ENCODE measurements at regions not wholly inside any gene's neighbourhood (a gene's known extent, or its start where the extent isn't known, plus 50 kb on each side); places are given as distances from the start of the nearest gene placed in this dataset.

GRCh38 chr12:14257303-14257733 is 108.2 kb upstream of the ATF7IP start:
- no peak for DNase-seq

GRCh38 chr12:14257734-14258574 is 107.5 kb upstream of the ATF7IP start:
- DNase-seq: peak; percentile 97

DNA sequence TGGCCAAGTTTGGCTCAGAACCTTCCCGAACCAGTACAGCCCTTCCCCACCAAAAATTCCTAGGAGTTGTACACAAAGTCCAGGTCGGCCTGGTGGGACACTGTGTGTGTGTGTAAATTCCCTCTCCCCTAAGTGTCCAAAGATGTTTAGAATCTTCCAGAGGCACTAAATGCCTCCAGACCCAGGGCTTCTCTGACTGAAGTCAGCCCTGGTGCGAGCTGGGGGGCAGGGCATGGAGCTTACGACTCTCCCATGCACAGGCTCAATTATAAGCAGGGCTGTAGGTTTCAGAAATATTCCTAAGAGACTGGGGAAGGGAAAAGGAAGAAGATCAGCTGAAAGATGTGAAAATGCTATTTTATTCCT is 106.9 kb upstream of the ATF7IP start:
- no peak for DNase-seq

GRCh38 chr12:14259481-14260010 is 105.9 kb upstream of the ATF7IP start:
- DNase-seq: no peak

GRCh38 chr12:14260011-14260993 is 105.2 kb upstream of the ATF7IP start:
- DNase-seq: peak; percentile 92

GRCh38 chr12:14261096-14261495 is 104.4 kb upstream of the ATF7IP start:
- DNase-seq: no peak

GRCh38 chr12:14261861-14262260 is 103.6 kb upstream of the ATF7IP start:
- DNase-seq: no peak

DNA sequence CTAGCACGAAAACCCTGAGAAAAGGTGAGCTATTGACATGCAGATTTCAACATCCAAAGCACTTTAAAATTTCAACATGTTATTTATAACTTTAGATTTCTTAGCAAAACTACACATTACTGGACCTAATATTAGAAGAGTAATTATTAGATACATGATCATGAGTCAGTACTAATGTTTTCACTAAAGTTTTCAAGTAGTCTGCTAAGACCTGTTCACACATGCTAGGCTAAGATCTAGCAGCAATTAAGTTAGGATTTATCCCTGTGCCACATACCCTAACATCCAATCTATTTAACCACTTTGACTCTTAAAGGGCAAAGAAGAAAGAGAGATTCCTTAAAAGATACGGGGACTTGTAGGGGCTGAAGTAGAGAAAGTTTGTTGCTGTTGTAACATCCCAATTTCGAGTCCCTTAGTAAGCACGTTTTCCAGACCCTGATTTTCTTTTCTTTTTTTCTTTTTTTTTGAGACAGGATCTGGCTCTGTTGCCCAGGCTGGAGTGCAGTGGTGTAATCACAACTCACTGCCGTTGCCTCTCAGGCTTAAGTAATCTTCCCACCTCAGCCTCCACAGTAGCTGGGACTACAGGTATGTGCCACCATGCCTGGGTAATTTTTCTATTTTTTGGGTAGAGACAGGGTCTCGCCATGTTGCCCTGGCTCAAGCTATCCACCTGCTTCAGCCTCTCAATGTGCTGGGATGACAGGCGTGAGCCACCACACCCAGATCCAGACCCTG is 102.5 kb upstream of the ATF7IP start:
- no peak for DNase-seq

DNA sequence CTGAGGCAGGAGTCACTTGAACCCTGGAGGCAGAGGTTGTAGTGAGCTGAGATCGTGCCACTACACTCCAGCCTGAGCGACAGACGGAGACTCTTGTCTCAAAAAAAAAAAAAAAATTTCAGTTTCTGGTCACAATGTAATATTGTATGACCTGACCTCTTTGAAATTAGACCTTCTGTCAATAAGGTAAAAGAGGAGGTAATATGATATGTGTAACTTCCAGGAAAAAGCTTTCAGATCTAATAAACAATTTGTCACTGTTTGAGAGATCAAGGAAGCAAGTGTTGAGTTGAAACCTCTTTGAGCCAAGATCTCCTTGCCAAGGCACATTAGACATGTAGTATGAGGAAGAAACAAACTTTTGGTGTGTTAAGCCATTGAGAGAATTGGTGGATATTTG is 101.7 kb upstream of the ATF7IP start:
- DNase-seq: no peak

DNA sequence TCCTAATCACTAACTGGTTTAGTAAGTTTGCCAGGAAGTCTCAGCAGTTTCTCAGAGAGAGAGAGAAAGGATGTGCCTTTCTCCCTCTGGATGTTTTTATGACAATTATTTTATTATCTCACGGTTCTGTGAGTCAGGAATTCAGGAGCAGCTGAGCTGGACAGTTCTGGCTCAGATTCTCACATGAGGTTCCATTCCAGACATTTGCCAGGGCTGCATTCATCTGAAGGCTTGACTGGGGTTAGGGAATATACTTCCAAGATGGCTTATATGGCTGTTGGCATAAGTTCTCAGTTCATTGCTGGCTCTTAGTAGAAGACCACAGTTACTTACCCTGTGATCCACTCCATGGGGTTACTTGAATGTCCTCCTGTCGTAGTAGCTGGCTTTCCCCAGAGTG is 101.2 kb upstream of the ATF7IP start:
- no peak for DNase-seq

GRCh38 chr12:14264778-14265177 is 100.7 kb upstream of the ATF7IP start:
- DNase-seq: no peak

- DNase-seq: no peak
Observed at GRCh38 chr12:14268120-14268515, 97.4 kb upstream of the ATF7IP start.

DNA sequence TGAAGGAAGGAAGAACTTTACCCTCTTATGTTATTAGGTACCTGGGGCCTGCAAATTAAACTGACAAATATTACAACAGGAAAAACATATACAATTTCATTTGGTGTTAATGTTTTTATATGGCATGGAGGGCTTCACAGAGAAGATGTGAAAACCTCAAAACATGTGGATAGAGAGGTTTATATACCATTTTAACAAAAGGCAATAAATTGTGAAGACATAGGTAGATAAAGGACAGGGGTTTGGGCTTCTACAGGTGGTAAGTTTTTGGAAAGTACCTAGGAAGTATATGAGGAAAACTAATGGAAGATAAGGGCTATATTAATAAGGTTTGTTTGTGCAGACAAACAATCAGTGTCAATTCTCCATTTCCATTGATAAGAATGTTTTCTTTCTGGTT is 95.1 kb upstream of the ATF7IP start:
- no peak for DNase-seq

DNA sequence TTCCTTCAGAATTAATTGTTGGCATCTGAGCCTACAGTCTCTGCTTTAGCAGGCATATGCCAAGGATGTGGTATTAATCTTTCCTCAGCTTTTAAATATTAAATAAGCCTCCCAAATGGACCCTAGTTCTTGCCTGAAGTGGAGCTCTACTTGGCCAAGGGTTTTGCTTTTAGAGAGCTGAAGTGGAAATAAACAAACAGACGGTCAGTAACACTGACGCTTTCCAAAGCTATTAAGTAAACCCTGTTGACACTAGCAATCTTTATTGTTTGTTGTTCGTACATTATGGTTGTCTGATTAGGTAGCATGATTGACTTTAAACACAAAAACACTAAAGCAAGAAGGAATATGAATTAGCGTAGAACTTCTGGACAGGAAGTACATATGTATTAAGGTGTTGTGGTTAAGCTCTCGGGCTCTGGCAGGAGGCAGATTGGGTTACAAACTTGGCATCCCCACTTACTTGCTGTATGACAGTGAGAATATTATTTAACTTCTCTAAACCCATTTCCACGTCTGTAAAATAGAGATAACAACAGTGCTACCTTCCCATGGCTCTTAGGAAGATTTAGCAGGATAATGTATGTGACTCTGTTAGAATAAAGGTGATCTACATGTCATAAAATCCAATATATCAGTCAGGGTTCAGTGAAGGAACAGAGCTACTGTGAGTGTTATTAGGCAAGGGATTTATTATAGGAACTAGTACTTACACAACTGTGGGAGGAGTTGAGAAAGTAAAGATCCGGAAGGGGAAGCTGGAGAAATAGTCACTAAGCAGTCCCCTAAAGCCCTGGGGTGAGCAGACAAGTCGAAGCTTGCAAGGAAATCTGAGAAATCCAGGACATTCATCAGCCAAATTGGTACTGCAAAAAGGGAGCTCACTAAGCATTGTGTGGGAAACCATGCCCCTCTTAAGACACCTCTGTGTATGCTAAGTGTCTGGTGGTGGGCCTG is 92.2 kb upstream of the ATF7IP start:
- DNase-seq: no peak

DNA sequence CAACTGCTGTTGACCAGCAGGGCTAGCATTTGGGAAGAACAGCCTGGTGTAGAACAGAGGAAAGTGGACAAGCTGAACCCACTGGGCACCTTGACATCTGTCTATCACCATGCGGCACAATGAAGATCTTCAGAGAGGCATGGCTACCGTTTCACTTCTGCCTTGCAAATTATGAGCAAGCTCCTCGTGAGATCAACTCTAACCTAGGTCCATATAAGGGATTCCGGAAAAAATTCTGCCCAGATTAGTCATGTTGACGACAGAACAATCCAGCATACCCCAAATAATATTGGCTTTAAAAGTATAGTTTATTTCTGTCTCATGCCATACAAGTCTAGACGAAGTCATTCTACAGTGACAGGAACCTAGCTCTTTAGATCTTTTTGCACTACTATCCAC is 91.6 kb upstream of the ATF7IP start:
- no peak for DNase-seq

DNA sequence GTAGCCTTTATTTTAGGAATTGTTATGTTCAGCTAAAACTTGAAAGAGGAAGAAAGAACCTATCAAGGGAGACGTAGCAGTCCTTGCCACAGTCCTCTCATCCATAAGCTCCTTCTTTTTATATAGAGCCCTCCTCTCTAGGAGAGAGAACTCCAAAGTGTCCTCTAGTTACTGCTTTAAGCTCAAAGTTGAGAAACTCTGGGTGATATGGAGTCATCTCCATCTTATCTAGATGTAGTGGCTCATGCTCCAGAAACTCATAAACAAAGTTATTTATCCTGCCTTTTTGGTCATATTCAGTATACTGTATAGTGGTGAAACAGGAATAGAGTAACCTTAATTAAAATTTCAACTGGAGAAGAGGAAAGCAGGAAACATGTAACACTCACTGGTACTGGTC is 90.4 kb upstream of the ATF7IP start:
- no peak for DNase-seq

- no peak for DNase-seq
Observed at GRCh38 chr12:14275886-14276285, 89.6 kb upstream of the ATF7IP start.

GRCh38 chr12:14278294-14278953 is 87.1 kb upstream of the ATF7IP start:
- DNase-seq: no peak

- no peak for DNase-seq
Observed at GRCh38 chr12:14279845-14280244, 85.6 kb upstream of the ATF7IP start.

DNA sequence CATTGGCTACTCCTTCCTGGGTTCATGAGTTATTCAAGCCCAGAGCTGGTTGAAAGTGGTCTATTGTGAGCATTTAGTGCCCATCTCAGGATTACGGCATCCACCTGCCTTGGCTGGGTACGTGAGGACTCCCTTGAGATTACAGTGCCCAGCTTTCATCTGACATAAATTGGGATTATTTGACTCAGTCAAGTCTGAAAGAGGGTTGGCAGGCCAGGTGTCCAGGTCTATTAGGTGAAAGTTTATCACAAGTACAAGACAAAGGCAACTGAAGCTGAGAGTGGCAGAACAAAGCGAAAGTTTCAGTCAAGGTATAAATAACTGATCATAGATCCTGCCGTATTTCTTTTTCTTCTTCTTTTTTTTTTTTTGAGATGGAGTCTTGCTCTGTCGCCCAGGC is 84.6 kb upstream of the ATF7IP start:
- no peak for DNase-seq

DNA sequence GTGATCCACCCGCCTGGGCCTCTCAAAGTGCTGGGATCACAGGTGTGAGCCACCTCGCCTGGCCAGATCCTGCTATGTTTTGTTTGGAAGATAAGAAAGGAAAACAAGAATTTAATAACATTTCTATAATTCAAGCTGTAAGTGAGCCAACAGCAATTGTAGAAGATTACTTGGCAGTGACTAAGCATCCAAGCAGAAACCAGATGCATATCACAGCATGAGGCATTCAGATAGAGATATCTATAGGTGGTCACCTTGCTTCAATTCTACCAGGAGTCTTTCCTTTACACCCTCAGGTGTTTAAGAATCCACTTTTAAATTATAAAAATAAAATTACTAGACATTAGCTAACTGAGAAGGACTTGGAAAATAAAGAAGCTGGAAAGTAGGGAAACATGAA is 83.9 kb upstream of the ATF7IP start:
- DNase-seq: no peak

Data from NCI-H345 (cell line).